GM21381 (cell line): ENCODE measurements at regions not wholly inside any gene's neighbourhood (a gene's known extent, or its start where the extent isn't known, plus 50 kb on each side); places are given as distances from the start of the nearest gene placed in this dataset.
"Not testable (repeated sequence)": the region's sequence is repeated elsewhere in the genome, so short reads cannot be mapped to it uniquely, and the experiment has no call there.

Source experiments
- ATAC-seq: cut with Tn5 transposase; IDR thresholded peaks from one replicate; pipeline ENCODE4 v1.9.1; 2021; ENCODE audit warnings: mild to moderate bottlenecking, moderate library complexity; ENCODE audit not compliant: unreplicated experiment

GRCh38 chr13:84132491-84132890, 250.2 kb upstream of the SLITRK1 start:
- ATAC-seq, result no peak

GRCh38 chr13:84131249-84131648, 249.0 kb upstream of the SLITRK1 start:
- ATAC-seq, result no peak

GRCh38 chr13:84130495-84131114, 248.3 kb upstream of the SLITRK1 start:
- no peak for ATAC-seq

GRCh38 chr13:84129966-84130365, 247.7 kb upstream of the SLITRK1 start:
- ATAC-seq, result no peak

- no peak for ATAC-seq
These were observed 245.4 kb upstream of the SLITRK1 start for GRCh38 chr13:84127597-84128128.

- no peak for ATAC-seq
These were observed 244.4 kb upstream of the SLITRK1 start for GRCh38 chr13:84126671-84127171.

GRCh38 chr13:84121456-84121855, 239.2 kb upstream of the SLITRK1 start:
- ATAC-seq, result no peak

- ATAC-seq, result no peak
These were observed 236.7 kb upstream of the SLITRK1 start for GRCh38 chr13:84118839-84119409.

- ATAC-seq, result no peak
These were observed 216.0 kb upstream of the SLITRK1 start for GRCh38 chr13:84098273-84098672.

- ATAC-seq, result no peak
These were observed 214.9 kb upstream of the SLITRK1 start for GRCh38 chr13:84097148-84097547.

GRCh38 chr13:84096216-84096615, 213.9 kb upstream of the SLITRK1 start:
- ATAC-seq, result no peak

GRCh38 chr13:84088996-84089395, 206.7 kb upstream of the SLITRK1 start:
- ATAC-seq, result no peak

- no peak for ATAC-seq
These were observed 204.5 kb upstream of the SLITRK1 start for GRCh38 chr13:84086847-84087162.

- ATAC-seq, result not testable (repeated sequence)
These were observed 204.0 kb upstream of the SLITRK1 start for GRCh38 chr13:84086098-84086846.

- no peak for ATAC-seq
These were observed 200.2 kb upstream of the SLITRK1 start for GRCh38 chr13:84082462-84082861.

GRCh38 chr13:84080748-84081530, 198.7 kb upstream of the SLITRK1 start:
- no peak for ATAC-seq

- ATAC-seq, result no peak
These were observed 195.0 kb upstream of the SLITRK1 start for GRCh38 chr13:84077271-84077670.

- no peak for ATAC-seq
These were observed 194.0 kb upstream of the SLITRK1 start for GRCh38 chr13:84076280-84076679.

- ATAC-seq, result no peak
These were observed 168.3 kb upstream of the SLITRK1 start for GRCh38 chr13:84050536-84050935.

- no peak for ATAC-seq
These were observed 167.4 kb upstream of the SLITRK1 start for GRCh38 chr13:84049443-84050219.
